Colonic mucosa (tissue), 4 donors: ENCODE measurements at regions not wholly inside any gene's neighbourhood (a gene's known extent, or its start where the extent isn't known, plus 50 kb on each side); places are given as distances from the start of the nearest gene placed in this dataset.
"Not testable (repeated sequence)": the region's sequence is repeated elsewhere in the genome, so short reads cannot be mapped to it uniquely, and the experiment has no call there.

Experiments used
- DNase-seq: peaks from one replicate; pipeline ENCODE4 v3.0.0-alpha.2; 2020
- H3K27ac ChIP-seq: fragments of 200-600 bp; one replicate; pipeline ENCODE4 v1.8.0; 2021
- H3K27me3 ChIP-seq: fragments of 200-600 bp; one replicate; pipeline ENCODE4 v1.8.0; 2021
- H3K36me3 ChIP-seq: fragments of 200-600 bp; one replicate; pipeline ENCODE4 v1.8.0; 2021
- H3K4me1 ChIP-seq: fragments of 200-600 bp; one replicate; pipeline ENCODE4 v1.8.0; 2021; ENCODE audit warnings: mild to moderate bottlenecking
- H3K4me3 ChIP-seq: fragments of 200-600 bp; one replicate; pipeline ENCODE4 v1.8.0; 2021
- H3K9ac ChIP-seq, 2 donors: one replicate each; pipeline ENCODE4 v1.7.0; 2013; ENCODE audit warnings: control low read depth in 2 of 2, low read depth in 2 of 2, low read length in 2 of 2
- H3K9me3 ChIP-seq: fragments of 200-600 bp; one replicate; pipeline ENCODE4 v1.8.0; 2021
- intact Hi-C: fragments of 100-400 bp; cut with DNase I; formaldehyde crosslinking; loops from one replicate; pipeline ENCODE4 v1.14.1; 2022
- TF ChIP-seq, protein P1 (sequence below): fragments of 200-600 bp; IDR thresholded peaks from one replicate; pipeline ENCODE4 v1.8.0; 2022; ENCODE audit warnings: antibody characterized with exemption, mild to moderate bottlenecking
- donor health status: healthy.
- donor health status: DM: no; HTN: no; CAD: no.
- donor health status: DM: no; HTN: no; CAD: no.

DNA sequence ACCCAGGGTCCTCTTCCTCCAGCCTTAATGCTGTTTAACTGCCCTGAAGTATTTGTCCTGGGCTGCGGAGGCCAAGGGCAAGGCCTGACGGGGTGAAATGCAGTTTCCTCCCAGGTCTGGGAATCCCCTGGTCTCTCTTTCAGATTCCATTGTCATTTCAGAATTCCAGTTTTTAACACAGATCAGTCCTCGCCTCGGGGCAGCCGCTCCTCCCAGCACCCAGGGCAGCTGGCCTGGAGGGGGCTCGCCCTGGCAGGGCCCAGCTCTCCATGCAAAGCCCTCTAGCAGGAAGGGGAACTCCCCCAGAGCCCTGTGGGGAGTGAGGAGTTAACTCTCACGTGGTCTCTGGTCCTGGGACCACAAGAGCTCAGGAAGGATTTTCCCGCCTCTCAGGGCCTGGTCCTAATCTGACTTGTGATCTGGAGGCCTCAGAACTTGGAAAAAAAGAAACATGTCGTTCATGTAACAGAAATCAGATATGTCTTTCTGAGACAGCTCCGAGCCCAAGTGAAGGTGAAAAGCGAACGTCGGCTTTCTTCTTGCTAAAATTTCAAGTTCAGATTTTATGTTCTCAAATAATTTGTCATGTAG is 265.6 kb upstream of the SFSWAP start:
- H3K36me3 ChIP-seq = no peaks in the 10 kb centered on the region
- H3K27me3 ChIP-seq = no peaks in the 10 kb centered on the region
- no peaks in the 10 kb centered on the region for H3K9me3 ChIP-seq
- intact Hi-C loops = no loop called here
- no peak overlapping the region for H3K4me3 ChIP-seq
- DNase-seq = no peak
- no peak overlapping the region for H3K9ac ChIP-seq
- H3K4me1 ChIP-seq = no peaks in the 10 kb centered on the region
- H3K27ac ChIP-seq = no peak overlapping the region
- TF ChIP-seq, protein P1, sequence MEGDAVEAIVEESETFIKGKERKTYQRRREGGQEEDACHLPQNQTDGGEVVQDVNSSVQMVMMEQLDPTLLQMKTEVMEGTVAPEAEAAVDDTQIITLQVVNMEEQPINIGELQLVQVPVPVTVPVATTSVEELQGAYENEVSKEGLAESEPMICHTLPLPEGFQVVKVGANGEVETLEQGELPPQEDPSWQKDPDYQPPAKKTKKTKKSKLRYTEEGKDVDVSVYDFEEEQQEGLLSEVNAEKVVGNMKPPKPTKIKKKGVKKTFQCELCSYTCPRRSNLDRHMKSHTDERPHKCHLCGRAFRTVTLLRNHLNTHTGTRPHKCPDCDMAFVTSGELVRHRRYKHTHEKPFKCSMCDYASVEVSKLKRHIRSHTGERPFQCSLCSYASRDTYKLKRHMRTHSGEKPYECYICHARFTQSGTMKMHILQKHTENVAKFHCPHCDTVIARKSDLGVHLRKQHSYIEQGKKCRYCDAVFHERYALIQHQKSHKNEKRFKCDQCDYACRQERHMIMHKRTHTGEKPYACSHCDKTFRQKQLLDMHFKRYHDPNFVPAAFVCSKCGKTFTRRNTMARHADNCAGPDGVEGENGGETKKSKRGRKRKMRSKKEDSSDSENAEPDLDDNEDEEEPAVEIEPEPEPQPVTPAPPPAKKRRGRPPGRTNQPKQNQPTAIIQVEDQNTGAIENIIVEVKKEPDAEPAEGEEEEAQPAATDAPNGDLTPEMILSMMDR = no peak

DNA sequence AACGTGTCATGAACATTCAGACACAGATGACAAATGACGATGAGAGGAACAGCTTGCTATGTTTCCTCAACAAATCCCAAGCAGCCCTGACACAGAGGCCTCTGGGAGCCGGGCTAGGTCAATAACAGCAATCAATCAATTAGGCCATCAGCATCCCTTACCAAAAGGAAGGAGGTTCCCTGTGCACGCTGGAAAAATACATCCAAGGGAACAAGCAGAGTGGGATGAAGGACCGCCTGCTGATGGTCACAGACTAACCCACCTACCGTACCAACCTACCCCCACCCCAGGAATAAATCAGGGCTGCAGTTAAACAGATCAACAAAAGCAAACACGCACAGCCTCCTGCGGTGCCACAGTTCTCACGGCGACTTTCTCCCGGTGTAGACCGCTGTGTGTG is 265.1 kb upstream of the SFSWAP start:
- intact Hi-C loops = no loop called here
- Histone ChIP-seq H3K4me1 (no peaks in the 10 kb centered on the region), H3K27ac (no peak overlapping the region), H3K27me3 (no peaks in the 10 kb centered on the region), H3K4me3 (no peak overlapping the region), H3K9ac (no peak overlapping the region), H3K36me3 (no peaks in the 10 kb centered on the region), H3K9me3 (no peaks in the 10 kb centered on the region)
- DNase-seq = no peak
- TF ChIP-seq, protein P1 = no peak

DNA sequence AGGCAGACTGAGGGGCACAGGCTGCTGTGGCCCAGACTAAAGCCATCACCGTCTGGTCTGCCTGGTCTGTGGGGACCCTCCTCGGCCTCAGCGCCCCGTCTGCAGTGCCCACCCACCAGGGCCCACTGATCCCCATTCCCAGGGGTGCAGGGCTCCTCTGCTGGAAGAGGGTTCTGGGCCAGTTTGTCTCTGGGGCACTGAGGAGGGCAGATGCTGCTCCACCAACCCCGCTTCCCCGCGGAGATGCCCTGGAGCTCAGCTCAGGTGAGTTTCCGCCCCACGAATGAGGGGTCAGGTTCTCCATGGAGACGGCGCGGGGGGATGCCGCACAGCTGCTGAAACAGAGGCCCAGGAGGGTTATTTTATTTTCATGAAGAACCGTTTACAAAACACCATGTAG is 263.3 kb upstream of the SFSWAP start:
- H3K9me3 ChIP-seq, H3K27ac ChIP-seq, H3K9ac ChIP-seq, H3K27me3 ChIP-seq, H3K4me1 ChIP-seq, DNase-seq, intact Hi-C loops, H3K4me3 ChIP-seq, H3K36me3 ChIP-seq: not testable (repeated sequence)

DNA sequence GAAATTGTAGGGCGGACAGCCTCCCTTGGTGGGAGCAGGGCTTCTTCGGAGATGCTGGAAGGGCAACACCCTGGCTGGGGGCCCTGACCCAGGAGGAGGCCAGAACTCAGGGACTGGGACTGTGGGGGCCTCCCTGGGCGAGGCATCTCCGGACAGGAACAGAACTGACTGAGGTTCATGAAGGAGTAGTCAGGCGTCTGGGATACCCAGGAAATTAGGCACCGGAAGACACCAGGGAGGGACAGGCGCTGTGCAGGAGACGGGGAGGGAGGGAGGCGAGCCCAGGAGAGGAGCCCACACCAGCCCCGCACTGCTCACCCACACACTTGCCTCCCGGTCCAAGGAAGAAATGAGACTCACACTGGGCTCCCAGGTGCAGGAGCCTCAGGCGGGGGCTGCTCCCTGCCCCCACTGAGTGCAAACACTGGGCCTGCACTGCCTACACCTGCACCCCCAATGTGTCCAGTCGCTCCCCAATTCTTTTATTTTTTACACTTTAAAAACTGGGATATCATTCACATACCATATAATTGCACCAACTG is 262.6 kb upstream of the SFSWAP start:
- no peaks in the 10 kb centered on the region for H3K4me1 ChIP-seq
- TF ChIP-seq, protein P1 = no peak
- no peaks in the 10 kb centered on the region for H3K36me3 ChIP-seq
- no peak overlapping the region for H3K9ac ChIP-seq
- H3K27ac ChIP-seq = no peak overlapping the region
- no peak for DNase-seq
- H3K4me3 ChIP-seq = no peak overlapping the region
- no peaks in the 10 kb centered on the region for H3K27me3 ChIP-seq
- H3K9me3 ChIP-seq = no peaks in the 10 kb centered on the region
- intact Hi-C loops = no loop called here

DNA sequence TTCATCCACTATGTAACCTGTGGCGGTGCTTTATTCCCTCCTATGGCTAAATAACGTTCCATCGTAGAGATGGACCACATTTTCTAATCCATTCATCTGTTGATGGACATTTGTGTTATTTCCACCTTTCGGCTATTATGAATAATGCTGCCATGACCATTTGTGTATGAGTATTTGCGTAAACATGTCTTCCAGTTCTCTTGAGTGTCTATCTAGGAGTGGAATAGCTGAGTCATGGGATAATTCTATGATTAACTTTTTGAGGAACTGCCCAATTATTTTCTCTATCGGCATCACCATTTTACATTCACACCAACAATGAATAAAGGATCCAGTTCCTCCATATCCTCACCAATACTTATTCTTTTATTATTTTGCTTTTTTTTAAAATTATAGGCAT is 261.9 kb upstream of the SFSWAP start:
- no peak for DNase-seq

DNA sequence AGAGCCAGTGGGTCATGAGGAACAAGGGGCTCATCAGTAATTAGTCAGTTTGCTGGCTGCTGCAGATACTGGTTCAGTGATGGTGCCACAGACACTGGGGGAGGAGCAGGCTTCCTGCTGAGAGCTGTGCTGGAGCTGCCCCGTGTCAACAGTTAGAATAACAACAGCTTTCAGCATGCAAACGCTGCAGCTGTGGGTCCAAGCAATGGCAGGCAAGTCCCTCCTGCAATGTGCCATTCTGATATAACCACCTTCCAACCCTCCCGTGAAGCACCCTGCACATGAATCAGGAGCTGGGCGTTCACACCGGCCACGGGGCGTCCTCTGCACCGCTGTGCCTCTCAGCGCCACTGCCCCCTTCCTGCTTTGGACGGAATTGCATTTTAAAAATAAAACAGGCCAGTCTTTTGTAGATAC is 258.4 kb upstream of the SFSWAP start:
- no peaks in the 10 kb centered on the region for H3K9me3 ChIP-seq
- H3K9ac ChIP-seq = no peak overlapping the region
- H3K4me3 ChIP-seq = no peak overlapping the region
- no peak overlapping the region for H3K27ac ChIP-seq
- no peaks in the 10 kb centered on the region for H3K27me3 ChIP-seq
- TF ChIP-seq, protein P1 = peak; percentile 21
- no peaks in the 10 kb centered on the region for H3K4me1 ChIP-seq
- no peaks in the 10 kb centered on the region for H3K36me3 ChIP-seq
- intact Hi-C loops = loop anchor here (5.0 kb wide), 1 partner anchor 350 kb away; no protein-coding TSS in a partner anchor
- DNase-seq = peak; percentile 29

More for the DNA sequence above, 261.9 kb upstream of the SFSWAP start:
- Histone ChIP-seq H3K27me3 (no peaks in the 10 kb centered on the region), H3K27ac (no peak overlapping the region), H3K9ac (no peak overlapping the region), H3K9me3 (no peaks in the 10 kb centered on the region), H3K36me3 (no peaks in the 10 kb centered on the region), H3K4me3 (no peak overlapping the region), H3K4me1 (no peaks in the 10 kb centered on the region)
- TF ChIP-seq, protein P1 = no peak
- intact Hi-C loops = no loop called here
